WTC11 (cell line): ENCODE measurements at regions not wholly inside any gene's neighbourhood (a gene's known extent, or its start where the extent isn't known, plus 50 kb on each side); places are given as distances from the start of the nearest gene placed in this dataset.

Experiments used
- ATAC-seq: fragments of 200-7000 bp; cut with Tn5 transposase; 2 replicates; pipeline ENCODE4 v1.10.0; 2021; ENCODE audit warnings: mild to moderate bottlenecking, moderate library complexity
- CTCF ChIA-PET: fragments of 300-600 bp; sonication (Branson Sonifier 250); formaldehyde crosslinking; loops from one replicate; lab custom pipeline; 2021; ENCODE audit warnings: antibody characterized with exemption; lab: Charles Lee
- POLR2A ChIA-PET: fragments of 350-600 bp; sonication (Branson Sonifier 250); formaldehyde crosslinking; loops from one replicate; lab custom pipeline; 2021; ENCODE audit warnings: antibody characterized with exemption; lab: Charles Lee
- DNase-seq: peaks from one replicate; pipeline ENCODE4 v3.0.0; 2021; ENCODE audit warnings: low spot score
- H3K27ac Mint-ChIP-seq: 2 replicates; pipeline ENCODE4 v1.8.0; 2021; ENCODE audit warnings: mixed read lengths
- H3K27me3 Mint-ChIP-seq: 2 replicates; pipeline ENCODE4 v1.8.0; 2021; ENCODE audit warnings: low read depth, mild to moderate bottlenecking, moderate library complexity, mixed read lengths
- H3K36me3 Mint-ChIP-seq: 2 replicates; pipeline ENCODE4 v1.8.0; 2021; ENCODE audit warnings: mixed read lengths
- H3K4me1 Mint-ChIP-seq: 2 replicates; pipeline ENCODE4 v1.8.0; 2022; ENCODE audit warnings: mixed read lengths
- H3K4me3 Mint-ChIP-seq: 2 replicates; pipeline ENCODE4 v1.8.0; 2021; ENCODE audit warnings: mild to moderate bottlenecking, moderate library complexity, mixed read lengths
- H3K9me3 Mint-ChIP-seq: 2 replicates; pipeline ENCODE4 v1.8.0; 2021; ENCODE audit warnings: mixed read lengths
- ATF1 ChIP-seq: sonication (generic); formaldehyde crosslinking; IDR thresholded peaks from 2 replicates; pipeline ENCODE4 v1.8.1; 2023; ENCODE audit warnings: mild to moderate bottlenecking, moderate library complexity, missing genetic modification reagents
- E2F4 ChIP-seq: sonication (generic); formaldehyde crosslinking; IDR thresholded peaks from 2 replicates; pipeline ENCODE4 v1.8.1; 2022; ENCODE audit warnings: low read depth, mild to moderate bottlenecking, moderate library complexity, missing genetic modification reagents, borderline replicate concordance
- FOXJ3 ChIP-seq: sonication (generic); formaldehyde crosslinking; IDR thresholded peaks from 2 replicates; pipeline ENCODE4 v1.9.0; 2021; ENCODE audit warnings: missing genetic modification reagents, mild to moderate bottlenecking, borderline replicate concordance
- FOXP1 ChIP-seq: sonication (generic); formaldehyde crosslinking; IDR thresholded peaks from 2 replicates; pipeline ENCODE4 v1.8.0; 2022; ENCODE audit warnings: missing genetic modification reagents, mild to moderate bottlenecking, moderate library complexity, borderline replicate concordance
- GABPB1 ChIP-seq: sonication (generic); formaldehyde crosslinking; IDR thresholded peaks from 2 replicates; pipeline ENCODE4 v1.8.1; 2023; ENCODE audit warnings: mild to moderate bottlenecking, missing genetic modification reagents
- GRHL2 ChIP-seq: fragments of 250-450 bp; sonication (Bioruptor Pico); IDR thresholded peaks from 2 replicates; pipeline ENCODE4 v1.8.0; 2022; ENCODE audit warnings: mild to moderate bottlenecking, moderate library complexity; ENCODE audit not compliant: insufficient replicate concordance, severe bottlenecking
- JUN ChIP-seq: sonication (generic); formaldehyde crosslinking; IDR thresholded peaks from 2 replicates; pipeline ENCODE4 v1.8.0; 2023; ENCODE audit warnings: mild to moderate bottlenecking, missing genetic modification reagents
- MAX ChIP-seq: sonication (generic); formaldehyde crosslinking; IDR thresholded peaks from 2 replicates; pipeline ENCODE4 v1.8.0; 2022; ENCODE audit warnings: mild to moderate bottlenecking, missing genetic modification reagents
- MYBL2 ChIP-seq: sonication (generic); formaldehyde crosslinking; IDR thresholded peaks from 2 replicates; pipeline ENCODE4 v1.8.1; 2023; ENCODE audit warnings: mild to moderate bottlenecking, moderate library complexity, missing genetic modification reagents
- PREB ChIP-seq: sonication (generic); formaldehyde crosslinking; IDR thresholded peaks from 2 replicates; pipeline ENCODE4 v1.8.1; 2022; ENCODE audit warnings: mild to moderate bottlenecking, missing genetic modification reagents, moderate library complexity, borderline replicate concordance
- TEAD1 ChIP-seq: sonication (generic); formaldehyde crosslinking; IDR thresholded peaks from 2 replicates; pipeline ENCODE4 v1.8.0; 2022; ENCODE audit warnings: mild to moderate bottlenecking, missing genetic modification reagents
- ZNF138 ChIP-seq: sonication (generic); formaldehyde crosslinking; conservative IDR thresholded peaks from 2 replicates; pipeline ENCODE4 v1.8.1; 2022; ENCODE audit warnings: mild to moderate bottlenecking, moderate library complexity, missing genetic modification reagents
- ZNF317 ChIP-seq: sonication (generic); formaldehyde crosslinking; IDR thresholded peaks from 2 replicates; pipeline ENCODE4 v1.8.1; 2023; ENCODE audit warnings: low read depth, mild to moderate bottlenecking, moderate library complexity, missing genetic modification reagents, borderline replicate concordance
- ZNF396 ChIP-seq: fragments of 250-450 bp; sonication (Bioruptor Pico); IDR thresholded peaks from 2 replicates; pipeline ENCODE4 v1.8.0; 2021; ENCODE audit warnings: mild to moderate bottlenecking, moderate library complexity, borderline replicate concordance
- ZNF416 ChIP-seq: fragments of 250-450 bp; sonication (Bioruptor Pico); IDR thresholded peaks from 2 replicates; pipeline ENCODE4 v1.9.0; 2021; ENCODE audit warnings: mild to moderate bottlenecking, inconsistent platforms
- TF ChIP-seq, protein P1 (sequence below): sonication (generic); formaldehyde crosslinking; IDR thresholded peaks from 2 replicates; pipeline ENCODE4 v1.8.0; 2022; ENCODE audit warnings: mild to moderate bottlenecking, missing genetic modification reagents
- TF ChIP-seq, protein P2 (sequence below): sonication (generic); formaldehyde crosslinking; IDR thresholded peaks from 2 replicates; pipeline ENCODE4 v1.8.1; 2023; ENCODE audit warnings: mild to moderate bottlenecking, missing genetic modification reagents
- TF ChIP-seq, protein P3 (sequence below): sonication (generic); formaldehyde crosslinking; IDR thresholded peaks from 2 replicates; pipeline ENCODE4 v1.8.1; 2022; ENCODE audit warnings: missing genetic modification reagents, borderline replicate concordance
- TF ChIP-seq, protein P4 (sequence below): sonication (generic); formaldehyde crosslinking; IDR thresholded peaks from 2 replicates; pipeline ENCODE4 v1.8.1; 2023; ENCODE audit warnings: mild to moderate bottlenecking, missing genetic modification reagents
- TF ChIP-seq, protein P5 (sequence below): sonication (generic); formaldehyde crosslinking; IDR thresholded peaks from 2 replicates; pipeline ENCODE4 v1.8.1; 2023; ENCODE audit warnings: mild to moderate bottlenecking, moderate library complexity, missing genetic modification reagents

DNA sequence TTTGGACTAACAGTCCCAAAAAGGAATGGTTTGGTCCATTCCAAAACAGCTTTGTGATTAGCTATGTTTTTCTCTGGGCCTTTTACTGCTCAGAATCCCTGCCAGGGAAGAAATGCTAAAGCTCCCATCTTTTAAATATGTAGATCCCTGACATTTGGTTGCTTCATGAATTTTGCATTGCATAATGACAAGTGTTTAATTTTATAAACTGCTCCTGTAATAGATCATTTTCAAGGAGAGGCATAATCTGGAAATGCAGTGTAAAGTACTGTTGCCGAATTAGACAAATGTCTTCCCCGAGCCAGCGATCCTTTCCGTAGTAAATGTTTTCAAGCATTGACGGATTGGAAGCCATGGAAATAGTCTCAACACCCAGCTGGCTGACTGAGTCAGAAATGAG lies 291.3 kb upstream of the PRKD1 start (continued):
- TF ChIP-seq, protein P1, sequence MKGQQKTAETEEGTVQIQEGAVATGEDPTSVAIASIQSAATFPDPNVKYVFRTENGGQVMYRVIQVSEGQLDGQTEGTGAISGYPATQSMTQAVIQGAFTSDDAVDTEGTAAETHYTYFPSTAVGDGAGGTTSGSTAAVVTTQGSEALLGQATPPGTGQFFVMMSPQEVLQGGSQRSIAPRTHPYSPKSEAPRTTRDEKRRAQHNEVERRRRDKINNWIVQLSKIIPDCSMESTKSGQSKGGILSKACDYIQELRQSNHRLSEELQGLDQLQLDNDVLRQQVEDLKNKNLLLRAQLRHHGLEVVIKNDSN (CRISPR knock-in tag) = no peak
- TF ChIP-seq, protein P2, sequence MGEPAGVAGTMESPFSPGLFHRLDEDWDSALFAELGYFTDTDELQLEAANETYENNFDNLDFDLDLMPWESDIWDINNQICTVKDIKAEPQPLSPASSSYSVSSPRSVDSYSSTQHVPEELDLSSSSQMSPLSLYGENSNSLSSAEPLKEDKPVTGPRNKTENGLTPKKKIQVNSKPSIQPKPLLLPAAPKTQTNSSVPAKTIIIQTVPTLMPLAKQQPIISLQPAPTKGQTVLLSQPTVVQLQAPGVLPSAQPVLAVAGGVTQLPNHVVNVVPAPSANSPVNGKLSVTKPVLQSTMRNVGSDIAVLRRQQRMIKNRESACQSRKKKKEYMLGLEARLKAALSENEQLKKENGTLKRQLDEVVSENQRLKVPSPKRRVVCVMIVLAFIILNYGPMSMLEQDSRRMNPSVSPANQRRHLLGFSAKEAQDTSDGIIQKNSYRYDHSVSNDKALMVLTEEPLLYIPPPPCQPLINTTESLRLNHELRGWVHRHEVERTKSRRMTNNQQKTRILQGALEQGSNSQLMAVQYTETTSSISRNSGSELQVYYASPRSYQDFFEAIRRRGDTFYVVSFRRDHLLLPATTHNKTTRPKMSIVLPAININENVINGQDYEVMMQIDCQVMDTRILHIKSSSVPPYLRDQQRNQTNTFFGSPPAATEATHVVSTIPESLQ (CRISPR knock-in tag) = no peak
- TF ChIP-seq FOXJ3 (CRISPR knock-in tag) (no peak), MYBL2 (CRISPR knock-in tag) (no peak), PREB (CRISPR knock-in tag) (no peak), FOXP1 (CRISPR knock-in tag) (no peak), ZNF396 (no peak), ZNF416 (no peak), ZNF138 (CRISPR knock-in tag) (no peak), ZNF317 (CRISPR knock-in tag) (no peak), E2F4 (CRISPR knock-in tag) (no peak)
- TF ChIP-seq, protein P3, sequence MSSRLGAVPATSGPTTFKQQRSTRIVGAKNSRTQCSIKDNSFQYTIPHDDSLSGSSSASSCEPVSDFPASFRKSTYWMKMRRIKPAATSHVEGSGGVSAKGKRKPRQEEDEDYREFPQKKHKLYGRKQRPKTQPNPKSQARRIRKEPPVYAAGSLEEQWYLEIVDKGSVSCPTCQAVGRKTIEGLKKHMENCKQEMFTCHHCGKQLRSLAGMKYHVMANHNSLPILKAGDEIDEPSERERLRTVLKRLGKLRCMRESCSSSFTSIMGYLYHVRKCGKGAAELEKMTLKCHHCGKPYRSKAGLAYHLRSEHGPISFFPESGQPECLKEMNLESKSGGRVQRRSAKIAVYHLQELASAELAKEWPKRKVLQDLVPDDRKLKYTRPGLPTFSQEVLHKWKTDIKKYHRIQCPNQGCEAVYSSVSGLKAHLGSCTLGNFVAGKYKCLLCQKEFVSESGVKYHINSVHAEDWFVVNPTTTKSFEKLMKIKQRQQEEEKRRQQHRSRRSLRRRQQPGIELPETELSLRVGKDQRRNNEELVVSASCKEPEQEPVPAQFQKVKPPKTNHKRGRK (CRISPR knock-in tag) = no peak

- H3K27ac Mint-ChIP-seq = no peak overlapping the region
- no peak for DNase-seq
- TF ChIP-seq MAX (CRISPR knock-in tag) (no peak), ATF1 (CRISPR knock-in tag) (no peak), GRHL2 (CRISPR knock-in tag) (no peak), JUN (CRISPR knock-in tag) (no peak), TEAD1 (no peak), GABPB1 (no peak)
- TF ChIP-seq, protein P4, sequence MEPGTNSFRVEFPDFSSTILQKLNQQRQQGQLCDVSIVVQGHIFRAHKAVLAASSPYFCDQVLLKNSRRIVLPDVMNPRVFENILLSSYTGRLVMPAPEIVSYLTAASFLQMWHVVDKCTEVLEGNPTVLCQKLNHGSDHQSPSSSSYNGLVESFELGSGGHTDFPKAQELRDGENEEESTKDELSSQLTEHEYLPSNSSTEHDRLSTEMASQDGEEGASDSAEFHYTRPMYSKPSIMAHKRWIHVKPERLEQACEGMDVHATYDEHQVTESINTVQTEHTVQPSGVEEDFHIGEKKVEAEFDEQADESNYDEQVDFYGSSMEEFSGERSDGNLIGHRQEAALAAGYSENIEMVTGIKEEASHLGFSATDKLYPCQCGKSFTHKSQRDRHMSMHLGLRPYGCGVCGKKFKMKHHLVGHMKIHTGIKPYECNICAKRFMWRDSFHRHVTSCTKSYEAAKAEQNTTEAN = no peak
- TF ChIP-seq, protein P5, sequence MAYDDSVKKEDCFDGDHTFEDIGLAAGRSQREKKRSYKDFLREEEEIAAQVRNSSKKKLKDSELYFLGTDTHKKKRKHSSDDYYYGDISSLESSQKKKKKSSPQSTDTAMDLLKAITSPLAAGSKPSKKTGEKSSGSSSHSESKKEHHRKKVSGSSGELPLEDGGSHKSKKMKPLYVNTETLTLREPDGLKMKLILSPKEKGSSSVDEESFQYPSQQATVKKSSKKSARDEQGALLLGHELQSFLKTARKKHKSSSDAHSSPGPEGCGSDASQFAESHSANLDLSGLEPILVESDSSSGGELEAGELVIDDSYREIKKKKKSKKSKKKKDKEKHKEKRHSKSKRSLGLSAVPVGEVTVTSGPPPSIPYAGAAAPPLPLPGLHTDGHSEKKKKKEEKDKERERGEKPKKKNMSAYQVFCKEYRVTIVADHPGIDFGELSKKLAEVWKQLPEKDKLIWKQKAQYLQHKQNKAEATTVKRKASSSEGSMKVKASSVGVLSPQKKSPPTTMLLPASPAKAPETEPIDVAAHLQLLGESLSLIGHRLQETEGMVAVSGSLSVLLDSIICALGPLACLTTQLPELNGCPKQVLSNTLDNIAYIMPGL (CRISPR knock-in tag) = no peak
- TF ChIP-seq, all 79 proteins: peak for 0
- Mint-ChIP-seq H3K4me1 (no peaks in the 10 kb centered on the region), H3K4me3 (no peak overlapping the region), H3K27me3 (no peaks in the 10 kb centered on the region), H3K36me3 (no peaks in the 10 kb centered on the region), H3K9me3 (no peaks in the 10 kb centered on the region)
- ChIA-PET CTCF (interaction anchor here (0.5 kb wide), 1 partner anchor 1455 kb away, joined by 3 read pairs; no protein-coding TSS in a partner anchor), POLR2A (no interaction called here)
- ATAC-seq = no peak
Observed at GRCh38 chr14:30221546-30221945, 293.9 kb upstream of the PRKD1 start.
